ENCODE measurements at regions not wholly inside any gene's neighbourhood (a gene's known extent, or its start where the extent isn't known, plus 50 kb on each side); places are given as distances from the start of the nearest gene placed in this dataset.

DNA sequence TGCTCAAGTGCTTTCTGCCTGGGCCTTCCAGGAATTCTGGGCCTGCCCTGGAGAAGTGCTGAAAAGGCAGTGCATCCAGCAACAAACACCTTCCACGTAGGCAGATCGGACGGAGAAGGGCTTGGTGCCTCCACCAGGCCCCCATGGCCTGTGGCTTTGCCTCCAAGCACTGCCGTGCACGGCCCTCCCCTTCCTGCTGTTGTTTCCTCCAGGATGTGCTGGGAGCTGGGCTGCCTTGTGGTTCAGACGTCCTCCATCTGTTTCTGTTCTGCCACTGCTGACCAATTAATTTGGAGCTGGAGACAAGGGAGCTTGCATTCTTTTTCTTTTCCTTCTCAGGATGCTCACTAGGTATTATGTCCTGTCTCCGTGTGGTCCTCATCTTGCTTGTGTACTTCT lies 197.0 kb downstream of the HRH4 start:
- TF ChIP-seq ZNF565 (CRISPR knock-in tag; conservative IDR thresholded peaks at IDR 0.05; ENCODE audit: low read depth) (no peak), ZC3H10 (CRISPR knock-in tag; IDR thresholded peaks at IDR 0.05) (no peak), GLIS3 (CRISPR knock-in tag; IDR thresholded peaks at IDR 0.05) (no peak), BACH2 (CRISPR knock-in tag; IDR thresholded peaks at IDR 0.05; ENCODE audit: borderline replicate concordance) (no peak), ZFP30 (CRISPR knock-in tag; IDR thresholded peaks at IDR 0.05) (no peak), ZNF8 (CRISPR knock-in tag; IDR thresholded peaks at IDR 0.05) (no peak), ZFP3 (CRISPR knock-in tag; IDR thresholded peaks at IDR 0.05) (no peak), ISL1 (CRISPR knock-in tag; IDR thresholded peaks at IDR 0.05) (no peak), CSDC2 (CRISPR knock-in tag; IDR thresholded peaks at IDR 0.05) (no peak), TOX (CRISPR knock-in tag; IDR thresholded peaks at IDR 0.05; ENCODE audit: borderline replicate concordance) (no peak), TCF4 (CRISPR knock-in tag; IDR thresholded peaks at IDR 0.05; ENCODE audit: borderline replicate concordance) (no peak), RARB (CRISPR knock-in tag; IDR thresholded peaks at IDR 0.05) (no peak)
- TF ChIP-seq, protein P1, sequence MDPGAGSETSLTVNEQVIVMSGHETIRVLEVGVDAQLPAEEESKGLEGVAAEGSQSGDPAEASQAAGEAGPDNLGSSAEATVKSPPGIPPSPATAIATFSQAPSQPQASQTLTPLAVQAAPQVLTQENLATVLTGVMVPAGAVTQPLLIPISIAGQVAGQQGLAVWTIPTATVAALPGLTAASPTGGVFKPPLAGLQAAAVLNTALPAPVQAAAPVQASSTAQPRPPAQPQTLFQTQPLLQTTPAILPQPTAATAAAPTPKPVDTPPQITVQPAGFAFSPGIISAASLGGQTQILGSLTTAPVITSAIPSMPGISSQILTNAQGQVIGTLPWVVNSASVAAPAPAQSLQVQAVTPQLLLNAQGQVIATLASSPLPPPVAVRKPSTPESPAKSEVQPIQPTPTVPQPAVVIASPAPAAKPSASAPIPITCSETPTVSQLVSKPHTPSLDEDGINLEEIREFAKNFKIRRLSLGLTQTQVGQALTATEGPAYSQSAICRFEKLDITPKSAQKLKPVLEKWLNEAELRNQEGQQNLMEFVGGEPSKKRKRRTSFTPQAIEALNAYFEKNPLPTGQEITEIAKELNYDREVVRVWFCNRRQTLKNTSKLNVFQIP (CRISPR knock-in tag; IDR thresholded peaks at IDR 0.05; ENCODE audit: borderline replicate concordance, low read depth) = no peak
- TF ChIP-seq, protein P2, sequence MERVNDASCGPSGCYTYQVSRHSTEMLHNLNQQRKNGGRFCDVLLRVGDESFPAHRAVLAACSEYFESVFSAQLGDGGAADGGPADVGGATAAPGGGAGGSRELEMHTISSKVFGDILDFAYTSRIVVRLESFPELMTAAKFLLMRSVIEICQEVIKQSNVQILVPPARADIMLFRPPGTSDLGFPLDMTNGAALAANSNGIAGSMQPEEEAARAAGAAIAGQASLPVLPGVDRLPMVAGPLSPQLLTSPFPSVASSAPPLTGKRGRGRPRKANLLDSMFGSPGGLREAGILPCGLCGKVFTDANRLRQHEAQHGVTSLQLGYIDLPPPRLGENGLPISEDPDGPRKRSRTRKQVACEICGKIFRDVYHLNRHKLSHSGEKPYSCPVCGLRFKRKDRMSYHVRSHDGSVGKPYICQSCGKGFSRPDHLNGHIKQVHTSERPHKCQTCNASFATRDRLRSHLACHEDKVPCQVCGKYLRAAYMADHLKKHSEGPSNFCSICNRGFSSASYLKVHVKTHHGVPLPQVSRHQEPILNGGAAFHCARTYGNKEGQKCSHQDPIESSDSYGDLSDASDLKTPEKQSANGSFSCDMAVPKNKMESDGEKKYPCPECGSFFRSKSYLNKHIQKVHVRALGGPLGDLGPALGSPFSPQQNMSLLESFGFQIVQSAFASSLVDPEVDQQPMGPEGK (CRISPR knock-in tag; IDR thresholded peaks at IDR 0.05; ENCODE audit: borderline replicate concordance) = no peak
- no peak for ATAC-seq

DNA sequence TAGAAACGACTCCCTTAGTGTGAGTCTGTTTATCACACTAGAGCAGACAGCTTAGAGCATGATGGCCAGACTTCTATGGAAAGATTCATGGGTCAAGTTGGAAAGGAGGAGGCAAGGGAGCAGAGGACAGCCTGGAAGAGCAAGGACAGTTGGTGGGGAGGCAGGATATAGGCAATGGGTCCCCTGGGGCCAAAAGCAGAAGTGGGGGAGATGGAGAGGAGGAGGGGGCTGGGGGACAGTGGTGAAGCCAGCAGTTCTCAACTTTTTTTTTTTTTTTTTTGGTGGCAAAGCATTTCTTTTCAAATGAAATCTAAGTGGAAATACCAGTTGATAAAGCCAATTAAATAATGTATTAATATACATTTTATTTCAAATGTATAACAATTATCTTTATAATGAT lies 197.9 kb downstream of the HRH4 start:
- ATAC-seq = no peak
- TF ChIP-seq, protein P2 (CRISPR knock-in tag; IDR thresholded peaks at IDR 0.05; ENCODE audit: borderline replicate concordance) = no peak
- no peak for TF ChIP-seq ZNF565 (CRISPR knock-in tag; conservative IDR thresholded peaks at IDR 0.05; ENCODE audit: low read depth)
- TF ChIP-seq, protein P3, sequence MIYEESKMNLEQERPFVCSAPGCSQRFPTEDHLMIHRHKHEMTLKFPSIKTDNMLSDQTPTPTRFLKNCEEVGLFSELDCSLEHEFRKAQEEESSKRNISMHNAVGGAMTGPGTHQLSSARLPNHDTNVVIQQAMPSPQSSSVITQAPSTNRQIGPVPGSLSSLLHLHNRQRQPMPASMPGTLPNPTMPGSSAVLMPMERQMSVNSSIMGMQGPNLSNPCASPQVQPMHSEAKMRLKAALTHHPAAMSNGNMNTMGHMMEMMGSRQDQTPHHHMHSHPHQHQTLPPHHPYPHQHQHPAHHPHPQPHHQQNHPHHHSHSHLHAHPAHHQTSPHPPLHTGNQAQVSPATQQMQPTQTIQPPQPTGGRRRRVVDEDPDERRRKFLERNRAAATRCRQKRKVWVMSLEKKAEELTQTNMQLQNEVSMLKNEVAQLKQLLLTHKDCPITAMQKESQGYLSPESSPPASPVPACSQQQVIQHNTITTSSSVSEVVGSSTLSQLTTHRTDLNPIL (CRISPR knock-in tag; IDR thresholded peaks at IDR 0.05; ENCODE audit: low read depth) = no peak
- TF ChIP-seq ZFP30 (CRISPR knock-in tag; IDR thresholded peaks at IDR 0.05) = no peak
- no peak for TF ChIP-seq TCF4 (CRISPR knock-in tag; IDR thresholded peaks at IDR 0.05; ENCODE audit: borderline replicate concordance)
- TF ChIP-seq SNAI2 (CRISPR knock-in tag; IDR thresholded peaks at IDR 0.05) = no peak
- TF ChIP-seq ZNF8 (CRISPR knock-in tag; IDR thresholded peaks at IDR 0.05) = no peak
- no peak for TF ChIP-seq TOX (CRISPR knock-in tag; IDR thresholded peaks at IDR 0.05; ENCODE audit: borderline replicate concordance)

DNA sequence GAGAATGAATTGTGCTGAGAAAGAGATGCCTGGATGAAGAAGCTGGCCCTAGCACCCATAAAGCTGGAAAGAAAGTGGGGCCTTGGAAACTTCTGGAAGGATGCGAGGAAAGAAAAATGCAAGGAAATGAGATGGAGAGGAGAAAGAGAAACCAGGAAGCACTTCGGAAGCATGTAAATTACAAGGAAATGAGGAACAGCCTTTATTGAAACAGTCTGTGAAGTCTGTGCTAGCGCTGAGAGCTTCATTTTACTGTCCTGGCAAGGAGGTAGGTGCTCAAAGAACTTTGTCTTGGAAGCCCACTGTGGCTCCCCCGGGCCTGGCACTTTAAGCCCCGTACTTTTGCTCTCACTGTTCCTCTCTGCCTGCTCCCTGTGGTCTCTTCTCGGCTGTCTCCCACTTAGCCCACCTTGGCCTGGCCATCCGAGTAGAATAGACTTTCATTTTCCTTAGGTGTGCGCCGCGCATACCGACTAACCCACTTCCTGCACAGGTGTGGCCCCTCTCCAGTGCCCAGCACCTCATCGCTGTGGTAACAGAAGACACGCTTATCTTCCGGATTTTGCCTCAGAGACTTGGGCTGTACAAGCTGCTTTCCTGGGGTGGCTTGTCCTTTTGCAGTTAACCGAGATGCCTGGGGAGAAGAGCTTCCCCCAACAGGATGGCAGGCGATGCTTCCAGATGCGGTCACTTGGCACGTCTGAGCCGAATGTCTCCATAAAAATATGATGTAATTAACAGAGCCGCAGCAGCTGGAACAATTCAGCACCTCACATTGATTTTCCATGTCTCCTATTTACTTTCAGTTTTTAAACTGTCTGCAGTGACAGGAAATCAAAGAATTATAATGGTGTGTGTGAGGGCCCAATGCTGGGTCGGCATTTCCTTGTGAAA lies 199.6 kb downstream of the HRH4 start:
- no peak for ATAC-seq
- no peak for TF ChIP-seq ZFP30 (CRISPR knock-in tag; IDR thresholded peaks at IDR 0.05)

DNA sequence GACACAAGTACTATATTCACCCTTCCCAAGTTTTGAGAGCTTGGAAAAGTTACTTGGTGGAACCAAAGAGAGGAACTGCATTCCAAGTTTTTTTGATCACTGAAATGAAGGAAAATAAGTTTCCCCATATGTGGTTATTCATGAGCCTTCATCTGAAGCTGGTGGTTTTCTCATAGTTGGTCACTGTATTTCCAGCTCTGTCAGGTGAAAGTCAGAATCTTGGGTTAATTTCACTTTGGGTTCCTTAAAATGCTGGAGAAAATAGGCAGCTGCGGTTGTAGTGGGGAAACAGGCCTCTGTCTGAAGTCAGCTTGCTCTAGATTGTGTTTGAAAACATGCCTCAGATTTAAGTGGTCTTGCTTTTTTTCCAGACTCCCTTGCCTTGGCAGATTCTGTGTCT lies 200.5 kb downstream of the HRH4 start:
- no peak for ATAC-seq
- TF ChIP-seq, protein P4, sequence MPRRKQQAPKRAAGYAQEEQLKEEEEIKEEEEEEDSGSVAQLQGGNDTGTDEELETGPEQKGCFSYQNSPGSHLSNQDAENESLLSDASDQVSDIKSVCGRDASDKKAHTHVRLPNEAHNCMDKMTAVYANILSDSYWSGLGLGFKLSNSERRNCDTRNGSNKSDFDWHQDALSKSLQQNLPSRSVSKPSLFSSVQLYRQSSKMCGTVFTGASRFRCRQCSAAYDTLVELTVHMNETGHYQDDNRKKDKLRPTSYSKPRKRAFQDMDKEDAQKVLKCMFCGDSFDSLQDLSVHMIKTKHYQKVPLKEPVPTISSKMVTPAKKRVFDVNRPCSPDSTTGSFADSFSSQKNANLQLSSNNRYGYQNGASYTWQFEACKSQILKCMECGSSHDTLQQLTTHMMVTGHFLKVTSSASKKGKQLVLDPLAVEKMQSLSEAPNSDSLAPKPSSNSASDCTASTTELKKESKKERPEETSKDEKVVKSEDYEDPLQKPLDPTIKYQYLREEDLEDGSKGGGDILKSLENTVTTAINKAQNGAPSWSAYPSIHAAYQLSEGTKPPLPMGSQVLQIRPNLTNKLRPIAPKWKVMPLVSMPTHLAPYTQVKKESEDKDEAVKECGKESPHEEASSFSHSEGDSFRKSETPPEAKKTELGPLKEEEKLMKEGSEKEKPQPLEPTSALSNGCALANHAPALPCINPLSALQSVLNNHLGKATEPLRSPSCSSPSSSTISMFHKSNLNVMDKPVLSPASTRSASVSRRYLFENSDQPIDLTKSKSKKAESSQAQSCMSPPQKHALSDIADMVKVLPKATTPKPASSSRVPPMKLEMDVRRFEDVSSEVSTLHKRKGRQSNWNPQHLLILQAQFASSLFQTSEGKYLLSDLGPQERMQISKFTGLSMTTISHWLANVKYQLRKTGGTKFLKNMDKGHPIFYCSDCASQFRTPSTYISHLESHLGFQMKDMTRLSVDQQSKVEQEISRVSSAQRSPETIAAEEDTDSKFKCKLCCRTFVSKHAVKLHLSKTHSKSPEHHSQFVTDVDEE (CRISPR knock-in tag; IDR thresholded peaks at IDR 0.05) = no peak
- TF ChIP-seq CSDC2 (CRISPR knock-in tag; IDR thresholded peaks at IDR 0.05) (no peak), PPARA (CRISPR knock-in tag; IDR thresholded peaks at IDR 0.05; ENCODE audit: borderline replicate concordance) (no peak), ARNTL (CRISPR knock-in tag; IDR thresholded peaks at IDR 0.05; ENCODE audit: borderline replicate concordance, low read depth) (no peak), ZFP30 (CRISPR knock-in tag; IDR thresholded peaks at IDR 0.05) (no peak), ZNF565 (CRISPR knock-in tag; conservative IDR thresholded peaks at IDR 0.05; ENCODE audit: low read depth) (no peak), ZNF70 (CRISPR knock-in tag; IDR thresholded peaks at IDR 0.05) (no peak), RARB (CRISPR knock-in tag; IDR thresholded peaks at IDR 0.05) (no peak), ZFP3 (CRISPR knock-in tag; IDR thresholded peaks at IDR 0.05) (no peak), ISL1 (CRISPR knock-in tag; IDR thresholded peaks at IDR 0.05) (no peak), ZC3H10 (CRISPR knock-in tag; IDR thresholded peaks at IDR 0.05) (no peak)
- TF ChIP-seq, protein P1 (CRISPR knock-in tag; IDR thresholded peaks at IDR 0.05; ENCODE audit: borderline replicate concordance, low read depth) = no peak
- TF ChIP-seq, protein P5, sequence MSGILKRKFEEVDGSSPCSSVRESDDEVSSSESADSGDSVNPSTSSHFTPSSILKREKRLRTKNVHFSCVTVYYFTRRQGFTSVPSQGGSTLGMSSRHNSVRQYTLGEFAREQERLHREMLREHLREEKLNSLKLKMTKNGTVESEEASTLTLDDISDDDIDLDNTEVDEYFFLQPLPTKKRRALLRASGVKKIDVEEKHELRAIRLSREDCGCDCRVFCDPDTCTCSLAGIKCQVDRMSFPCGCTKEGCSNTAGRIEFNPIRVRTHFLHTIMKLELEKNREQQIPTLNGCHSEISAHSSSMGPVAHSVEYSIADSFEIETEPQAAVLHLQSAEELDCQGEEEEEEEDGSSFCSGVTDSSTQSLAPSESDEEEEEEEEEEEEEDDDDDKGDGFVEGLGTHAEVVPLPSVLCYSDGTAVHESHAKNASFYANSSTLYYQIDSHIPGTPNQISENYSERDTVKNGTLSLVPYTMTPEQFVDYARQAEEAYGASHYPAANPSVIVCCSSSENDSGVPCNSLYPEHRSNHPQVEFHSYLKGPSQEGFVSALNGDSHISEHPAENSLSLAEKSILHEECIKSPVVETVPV (CRISPR knock-in tag; IDR thresholded peaks at IDR 0.05) = no peak

All from SK-N-SH treated with all-trans-retinoic acid at 6 μM for 48 hours (cell line).